ENCODE measurements at regions not wholly inside any gene's neighbourhood (a gene's known extent, or its start where the extent isn't known, plus 50 kb on each side); places are given as distances from the start of the nearest gene placed in this dataset.
"Not testable (repeated sequence)": the region's sequence is repeated elsewhere in the genome, so short reads cannot be mapped to it uniquely, and the experiment has no call there.

GRCh38 chr7:73244782-73245311 lies 63.8 kb downstream of the NSUN5 start:
- DNase-seq, result not testable (repeated sequence)

DNA sequence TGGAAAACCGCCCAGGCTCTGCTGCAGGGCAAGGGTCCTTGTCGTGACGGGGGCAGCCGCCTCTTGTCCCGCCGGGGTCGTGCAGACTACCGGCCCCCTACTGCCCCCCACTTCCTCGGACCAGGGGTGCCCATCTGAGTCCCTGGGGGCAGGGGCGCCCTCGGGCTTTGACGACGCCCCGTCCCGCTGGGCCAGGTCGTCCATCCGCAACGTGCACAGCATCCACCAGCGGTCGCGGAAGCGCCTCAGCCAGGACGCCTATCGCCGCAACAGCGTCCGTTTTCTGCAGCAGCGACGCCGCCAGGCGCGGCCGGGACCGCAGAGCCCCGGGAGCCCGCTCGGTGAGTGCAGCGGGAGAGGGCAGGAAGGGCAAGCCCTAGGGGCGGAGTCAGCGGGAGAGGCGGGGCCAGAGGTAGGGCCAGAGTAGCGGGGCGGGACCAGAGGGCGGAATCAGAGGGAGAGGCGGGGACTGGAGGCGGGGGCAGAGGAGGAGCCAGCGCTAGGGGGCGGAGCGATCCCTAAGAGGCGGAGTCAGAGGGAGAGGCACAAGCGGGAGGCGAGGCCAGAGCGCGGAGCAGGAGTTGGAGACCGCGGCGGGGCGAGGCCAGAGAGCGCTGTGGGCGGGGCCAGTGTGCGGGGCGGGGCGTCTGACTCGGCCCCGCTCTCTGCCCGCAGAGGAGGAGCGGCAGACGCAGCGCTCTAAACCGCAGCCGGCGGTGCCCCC lies 73.5 kb downstream of the NSUN5 start:
- peak; percentile 93 for DNase-seq

- DNase-seq, result not testable (repeated sequence)
These were observed 82.9 kb downstream of the NSUN5 start for GRCh38 chr7:73225745-73226144.

GRCh38 chr7:73221724-73222123 lies 86.9 kb downstream of the NSUN5 start:
- not testable (repeated sequence) for DNase-seq

- not testable (repeated sequence) for DNase-seq
These were observed 87.8 kb downstream of the NSUN5 start for GRCh38 chr7:73220766-73221370.

GRCh38 chr7:73220357-73220756 lies 88.3 kb downstream of the NSUN5 start:
- not testable (repeated sequence) for DNase-seq

DNA sequence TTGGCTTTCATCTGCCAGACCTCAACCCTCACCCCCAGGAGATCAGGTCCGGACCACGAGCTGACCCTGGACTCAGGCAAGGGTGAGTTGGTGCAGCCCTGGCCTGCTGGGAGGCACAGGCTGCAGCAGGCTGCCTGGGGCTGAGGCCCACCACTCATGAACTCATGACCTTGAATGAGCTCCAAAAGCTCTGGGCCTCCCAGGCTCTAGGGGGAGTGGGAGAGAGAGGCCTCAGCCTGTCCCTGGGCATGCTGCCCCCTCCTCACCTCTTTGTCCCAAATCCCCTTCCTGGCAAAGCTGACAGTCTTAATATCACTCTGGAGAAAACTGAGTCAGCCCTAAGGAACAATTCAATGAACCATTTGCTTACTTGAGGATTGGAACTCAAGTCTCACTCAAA lies 89.8 kb downstream of the NSUN5 start:
- DNase-seq, result not testable (repeated sequence)

GRCh38 chr7:73216046-73216675 lies 92.5 kb downstream of the NSUN5 start:
- not testable (repeated sequence) for DNase-seq

DNA sequence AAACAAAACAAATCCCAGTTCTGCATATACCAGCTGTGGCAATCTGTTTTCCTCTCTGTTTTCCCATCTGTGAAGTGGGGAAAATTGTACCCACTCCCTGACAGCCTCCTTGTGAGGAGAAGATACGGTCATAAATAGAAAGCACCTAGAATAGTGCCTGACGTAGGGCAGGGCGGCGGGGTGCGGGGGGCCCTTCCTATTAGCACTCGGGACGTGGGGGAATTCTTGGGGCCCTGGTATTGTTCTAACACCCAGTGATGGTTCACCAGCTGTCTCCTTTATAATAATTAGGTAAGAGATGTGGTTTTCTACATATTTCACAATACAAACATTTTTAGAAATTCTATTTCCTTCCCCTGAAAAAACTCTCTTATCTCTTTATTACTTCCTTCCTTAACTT lies 93.4 kb downstream of the NSUN5 start:
- not testable (repeated sequence) for DNase-seq

GRCh38 chr7:73214471-73214870 lies 94.2 kb downstream of the NSUN5 start:
- not testable (repeated sequence) for DNase-seq

DNA sequence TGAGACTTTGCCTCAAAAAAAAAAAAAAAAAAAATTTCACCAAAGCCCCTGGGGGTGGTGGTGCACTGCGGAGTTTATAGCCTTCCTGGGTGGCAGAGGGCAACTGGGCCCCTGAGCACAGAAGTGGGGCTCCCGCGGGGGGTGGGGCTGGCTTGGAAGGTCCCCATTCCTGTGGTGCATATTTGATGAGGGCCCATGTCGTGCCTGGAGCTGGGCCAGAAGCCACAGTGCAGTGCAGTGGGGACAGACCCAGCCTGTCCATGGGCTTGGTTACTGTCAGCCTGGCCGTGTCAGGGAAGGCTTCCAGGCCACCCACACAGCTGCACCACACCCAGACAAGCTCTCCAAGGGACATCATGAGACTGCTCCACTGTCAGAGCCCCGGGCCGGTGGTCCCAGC lies 95.5 kb downstream of the NSUN5 start:
- not testable (repeated sequence) for DNase-seq

- DNase-seq, result not testable (repeated sequence)
These were observed 103.0 kb downstream of the NSUN5 start for GRCh38 chr7:73205594-73205993.

DNA sequence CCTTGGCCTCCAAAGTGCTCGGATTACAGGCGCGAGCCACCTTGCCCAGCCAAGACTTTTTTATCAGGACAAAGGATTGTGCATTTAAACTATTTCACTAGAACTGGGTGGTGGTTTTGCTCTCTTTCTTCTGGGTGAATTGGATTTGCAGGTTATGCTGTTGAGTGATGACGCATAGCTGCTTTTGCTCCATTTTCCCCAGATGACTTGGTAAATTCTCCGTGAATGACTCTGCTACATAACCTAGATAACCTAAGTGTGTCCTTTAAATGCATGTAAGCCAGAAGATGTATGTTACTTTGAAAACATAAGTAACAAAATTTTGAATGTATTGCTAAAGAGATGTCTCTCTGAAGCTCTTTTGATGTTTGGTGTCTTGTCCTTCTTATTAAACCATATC lies 103.7 kb downstream of the NSUN5 start:
- not testable (repeated sequence) for DNase-seq

- DNase-seq, result not testable (repeated sequence)
These were observed 105.3 kb downstream of the NSUN5 start for GRCh38 chr7:73203312-73203711.

DNA sequence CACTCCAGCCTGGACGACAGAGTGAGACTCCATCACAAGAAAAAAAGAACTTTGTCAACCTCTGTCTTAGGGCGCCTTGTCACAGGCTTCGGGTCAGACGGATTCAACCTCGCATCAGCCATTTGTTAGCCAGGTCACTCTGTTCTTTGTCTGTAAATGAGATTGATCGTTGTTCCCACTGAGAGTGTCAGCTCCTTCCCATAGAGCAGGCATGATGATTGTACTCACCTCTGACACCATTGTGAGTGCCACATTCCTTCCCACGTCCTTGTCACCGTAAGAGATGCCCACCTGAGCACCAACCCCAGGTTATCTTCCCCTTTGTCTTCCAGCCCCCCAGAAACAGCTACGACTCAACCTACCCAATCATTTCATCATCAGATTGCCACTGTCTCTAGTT lies 107.4 kb downstream of the NSUN5 start:
- not testable (repeated sequence) for DNase-seq

DNA sequence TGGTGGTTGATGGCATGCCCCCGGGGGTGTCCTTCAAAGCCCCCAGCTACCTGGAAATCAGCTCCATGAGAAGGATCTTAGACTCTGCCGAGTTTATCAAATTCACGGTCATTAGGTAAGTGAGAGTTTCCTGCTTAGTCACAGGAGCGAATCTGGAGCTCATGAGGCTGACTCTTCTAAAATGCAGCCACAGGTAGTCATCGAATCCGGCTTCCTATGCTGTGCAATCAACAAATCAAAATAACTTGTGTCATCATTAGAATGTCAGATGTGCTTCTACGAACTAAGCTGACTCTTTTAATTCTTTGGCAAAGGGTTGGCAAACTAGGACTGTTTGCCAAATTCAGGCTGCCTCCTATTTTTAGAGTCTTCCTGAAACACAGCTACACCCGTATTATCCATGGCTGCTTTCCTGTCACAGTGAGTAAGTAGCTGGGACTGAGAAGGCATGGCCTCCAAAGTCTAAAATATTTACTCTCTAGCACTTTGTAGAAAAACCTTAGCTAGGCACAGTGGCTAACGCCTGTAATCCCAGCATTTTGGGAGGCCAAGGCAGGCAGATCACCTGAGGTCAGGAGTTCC lies 108.0 kb downstream of the NSUN5 start:
- not testable (repeated sequence) for DNase-seq

GRCh38 chr7:73193991-73194390 lies 108.2 kb upstream of the SPDYE9 start:
- not testable (repeated sequence) for DNase-seq

- not testable (repeated sequence) for DNase-seq
These were observed 104.8 kb upstream of the SPDYE9 start for GRCh38 chr7:73190483-73191155.

DNA sequence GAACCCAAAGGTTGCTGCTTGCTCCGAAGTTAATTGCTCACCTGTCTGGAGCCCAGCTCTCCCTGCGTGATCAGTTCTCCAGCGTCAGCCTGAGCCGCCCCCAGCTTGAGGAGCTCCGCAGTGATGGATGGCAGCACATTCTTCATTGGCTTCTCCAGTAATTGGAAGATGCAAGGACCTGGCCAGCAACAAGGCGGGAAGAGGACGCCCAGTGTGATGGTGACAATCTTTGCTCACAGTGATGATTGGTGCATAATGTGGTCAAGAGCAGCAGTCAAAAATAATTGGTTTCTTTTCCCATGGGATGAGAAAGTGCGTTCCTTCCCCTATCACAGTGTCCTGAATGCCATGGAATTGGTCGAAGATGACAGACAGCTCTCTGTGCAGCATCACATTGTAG lies 102.4 kb upstream of the SPDYE9 start:
- not testable (repeated sequence) for DNase-seq

DNA sequence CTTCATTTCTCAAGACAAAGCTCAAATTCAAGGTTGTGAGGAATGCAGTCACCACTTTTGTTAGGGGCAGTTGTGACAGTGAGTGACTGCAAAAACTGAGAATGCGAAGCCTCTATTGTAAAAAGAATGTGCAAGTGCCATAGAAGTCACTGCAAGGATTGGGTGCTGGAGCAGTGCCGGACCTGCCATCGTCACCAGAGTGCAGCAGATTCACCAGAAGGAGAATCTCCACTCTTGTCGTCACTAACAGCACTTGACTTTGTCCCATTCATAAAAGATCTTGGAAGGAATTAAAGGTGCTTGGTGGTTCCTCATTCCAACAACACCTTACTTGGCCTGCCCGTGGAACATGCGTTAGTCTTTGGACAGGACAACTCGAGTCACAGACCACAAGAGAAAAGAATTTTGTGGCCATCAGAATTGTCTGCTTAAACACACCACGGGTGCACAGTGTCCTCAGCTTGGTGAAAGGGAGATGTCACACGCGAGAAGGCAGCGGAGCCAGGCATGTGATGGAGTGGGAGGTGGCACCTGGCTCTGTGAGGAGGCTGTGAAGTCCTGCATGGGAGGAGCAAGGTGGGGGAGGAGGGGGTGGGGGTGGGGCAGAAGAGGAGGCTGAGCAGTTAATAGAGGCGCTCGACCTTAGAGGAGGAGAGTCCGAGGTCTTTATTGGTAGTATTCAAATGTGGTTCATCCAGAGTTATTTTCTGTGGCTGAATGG lies 100.9 kb upstream of the SPDYE9 start:
- DNase-seq, result not testable (repeated sequence)

GRCh38 chr7:73176813-73177212 lies 91.0 kb upstream of the SPDYE9 start:
- not testable (repeated sequence) for DNase-seq

GRCh38 chr7:73175322-73175721 lies 89.5 kb upstream of the SPDYE9 start:
- DNase-seq, result not testable (repeated sequence)
